H9 (cell line): ENCODE measurements at regions not wholly inside any gene's neighbourhood (a gene's known extent, or its start where the extent isn't known, plus 50 kb on each side); places are given as distances from the start of the nearest gene placed in this dataset.

Experiments used
- DNase-seq: peaks from one replicate; pipeline ENCODE4 v3.0.0-alpha.2; 2017
- H2AFZ ChIP-seq: one replicate; pipeline ENCODE4 v1.6.1; 2013; ENCODE audit warnings: mild to moderate bottlenecking, low read length, control low read depth, moderate library complexity
- H2AK5ac ChIP-seq: 2 replicates; pipeline ENCODE4 v1.6.1; 2013; ENCODE audit warnings: low read length, control low read depth, mixed read lengths; ENCODE audit not compliant: insufficient read length
- H2BK120ac ChIP-seq: one replicate; pipeline ENCODE4 v1.6.1; 2013; ENCODE audit warnings: low read depth, mild to moderate bottlenecking, low read length, control low read depth, inconsistent platforms; ENCODE audit not compliant: poor library complexity, severe bottlenecking
- H2BK12ac ChIP-seq: 2 replicates; pipeline ENCODE4 v1.6.1; 2013; ENCODE audit warnings: low read length, control low read depth, mixed read lengths, low read depth; ENCODE audit not compliant: insufficient read length
- H2BK15ac ChIP-seq: 2 replicates; pipeline ENCODE4 v1.6.1; 2013; ENCODE audit warnings: low read depth, low read length, control low read depth
- H2BK20ac ChIP-seq: one replicate; pipeline ENCODE4 v1.6.1; 2013; ENCODE audit warnings: low read depth, mild to moderate bottlenecking, low read length, control low read depth, inconsistent platforms; ENCODE audit not compliant: poor library complexity, severe bottlenecking
- H2BK5ac ChIP-seq: 2 replicates; pipeline ENCODE4 v1.6.1; 2013; ENCODE audit warnings: low read length, control low read depth, mixed read lengths; ENCODE audit not compliant: insufficient read length
- H3K14ac ChIP-seq: 2 replicates; pipeline ENCODE4 v1.6.1; 2013; ENCODE audit warnings: low read length, control low read depth; ENCODE audit not compliant: insufficient read depth
- H3K18ac ChIP-seq: 2 replicates; pipeline ENCODE4 v1.6.1; 2013; ENCODE audit warnings: low read depth, mild to moderate bottlenecking, mixed read lengths, low read length, control low read depth; ENCODE audit not compliant: insufficient read length
- H3K23ac ChIP-seq: 2 replicates; pipeline ENCODE4 v1.6.1; 2013; ENCODE audit warnings: low read length, control low read depth, mixed read lengths, low read depth; ENCODE audit not compliant: insufficient read length
- H3K23me2 ChIP-seq: 2 replicates; pipeline ENCODE4 v1.6.1; 2013; ENCODE audit warnings: low read depth, mild to moderate bottlenecking, mixed read lengths, low read length, control low read depth; ENCODE audit not compliant: insufficient read length, poor library complexity, severe bottlenecking
- H3K27ac ChIP-seq: 2 replicates; pipeline ENCODE4 v1.5.1; 2013; ENCODE audit warnings: low read length, control low read depth, mixed read lengths, low read depth; ENCODE audit not compliant: insufficient read length
- H3K27me3 ChIP-seq: 2 replicates; pipeline ENCODE4 v1.6.1; 2013; ENCODE audit warnings: low read length, control low read depth, inconsistent platforms; ENCODE audit not compliant: insufficient read depth
- H3K4ac ChIP-seq: 2 replicates; pipeline ENCODE4 v1.6.1; 2013; ENCODE audit warnings: low read depth, mild to moderate bottlenecking, control low read depth, inconsistent platforms, low read length, moderate library complexity
- H3K4me1 ChIP-seq: 2 replicates; pipeline ENCODE4 v1.6.1; 2013; ENCODE audit warnings: low read length, control low read depth, inconsistent platforms; ENCODE audit not compliant: insufficient read depth
- H3K4me2 ChIP-seq: 2 replicates; pipeline ENCODE4 v1.6.1; 2013; ENCODE audit warnings: low read length, control low read depth, mixed read lengths; ENCODE audit not compliant: insufficient read length, insufficient read depth
- H3K56ac ChIP-seq: 2 replicates; pipeline ENCODE4 v1.6.1; 2013; ENCODE audit warnings: low read depth, mild to moderate bottlenecking, mixed read lengths, low read length, control low read depth; ENCODE audit not compliant: insufficient read length
- H3K79me1 ChIP-seq: 2 replicates; pipeline ENCODE4 v1.6.1; 2013; ENCODE audit warnings: low read depth, mild to moderate bottlenecking, moderate library complexity, low read length, control low read depth, inconsistent platforms; ENCODE audit not compliant: insufficient read depth, poor library complexity, severe bottlenecking
- H3K79me2 ChIP-seq: 2 replicates; pipeline ENCODE4 v1.6.1; 2013; ENCODE audit warnings: low read length, control low read depth, inconsistent platforms; ENCODE audit not compliant: insufficient read depth
- H3K9ac ChIP-seq: 2 replicates; pipeline ENCODE4 v1.6.1; 2013; ENCODE audit warnings: low read length, control low read depth, mixed read lengths; ENCODE audit not compliant: insufficient read length; ENCODE audit errors: extremely low read depth
- H3K9me3 ChIP-seq: one replicate; pipeline ENCODE4 v1.6.1; 2013; ENCODE audit warnings: low read depth, low read length, inconsistent platforms; ENCODE audit not compliant: control insufficient read depth
- H3T11ph ChIP-seq: one replicate; pipeline ENCODE4 v1.6.1; 2013; ENCODE audit warnings: mild to moderate bottlenecking, low read length, control low read depth, inconsistent platforms
- H4K20me1 ChIP-seq: one replicate; pipeline ENCODE4 v1.6.1; 2013; ENCODE audit not compliant: control insufficient read depth, insufficient read length, insufficient read depth
- H4K5ac ChIP-seq: 2 replicates; pipeline ENCODE4 v1.6.1; 2013; ENCODE audit warnings: low read depth, mild to moderate bottlenecking, mixed read lengths, low read length, control low read depth; ENCODE audit not compliant: insufficient read length
- H4K8ac ChIP-seq: replicated peaks from 2 replicates; pipeline ENCODE4 v1.6.1; 2013; ENCODE audit warnings: low read length, control low read depth, mixed read lengths, low read depth; ENCODE audit not compliant: insufficient read length
- H4K91ac ChIP-seq: 2 replicates; pipeline ENCODE4 v1.6.1; 2013; ENCODE audit warnings: low read depth, mild to moderate bottlenecking, moderate library complexity, mixed read lengths, low read length, control low read depth; ENCODE audit not compliant: insufficient read length
- H3K27ac Mint-ChIP-seq, 3 experiments: 2 replicates in 2 of 3; 3 replicates in 1 of 3; pipeline ENCODE4 v1.8.0; 2020 to 2021; ENCODE audit warnings: mixed read lengths in 3 of 3, mild to moderate bottlenecking in 1 of 3, moderate library complexity in 1 of 3
- H3K27me3 Mint-ChIP-seq: 2 replicates; pipeline ENCODE4 v1.8.0; 2021; ENCODE audit warnings: low read depth, mild to moderate bottlenecking, moderate library complexity, mixed read lengths
- H3K36me3 Mint-ChIP-seq, 3 experiments: 2 replicates in 2 of 3; 3 replicates in 1 of 3; pipeline ENCODE4 v1.8.0; 2020 to 2021; ENCODE audit warnings: low read depth in 3 of 3, mixed read lengths in 3 of 3; ENCODE audit not compliant: insufficient read depth in 1 of 3
- H3K4me1 Mint-ChIP-seq, 2 experiments: 2 replicates each; pipeline ENCODE4 v1.8.0; 2020; ENCODE audit warnings: mixed read lengths in 2 of 2
- H3K4me3 Mint-ChIP-seq, 2 experiments: 2 replicates in 1 of 2; 3 replicates in 1 of 2; pipeline ENCODE4 v1.8.0; 2020 to 2021; ENCODE audit warnings: mild to moderate bottlenecking in 2 of 2, mixed read lengths in 2 of 2, moderate library complexity in 1 of 2
- H3K9me3 Mint-ChIP-seq, 2 experiments: 2 replicates in 1 of 2; 3 replicates in 1 of 2; pipeline ENCODE4 v1.8.0; 2020; ENCODE audit warnings: mild to moderate bottlenecking in 2 of 2, mixed read lengths in 2 of 2, moderate library complexity in 1 of 2
- CTCF ChIP-seq: fragments of 200-600 bp; sonication (generic); conservative IDR thresholded peaks from 3 replicates; pipeline ENCODE4 v1.8.0; 2021; ENCODE audit warnings: antibody characterized with exemption, mild to moderate bottlenecking
- WGBS: extraction: QIAGEN DNeasy Blood & Tissue Kit; methylation state at CpG from one replicate; pipeline ENCODE4 v1.1.7; 2013; ENCODE audit warnings: missing lambda C conversion rate, low lambda C conversion rate, mixed read lengths; ENCODE audit not compliant: insufficient read length; ENCODE audit errors: extremely low coverage; 5-methylcytosine and 5-hydroxymethylcytosine counted together

- H2BK15ac ChIP-seq, result no peak overlapping the region
- no peaks in the 10 kb centered on the region for H3K79me2 ChIP-seq
- no peak overlapping the region for H3K27ac ChIP-seq
- no peak overlapping the region for H3K27ac Mint-ChIP-seq
- no CpG with 5 or more reads among the region's 7 CpGs for whole genome bisulfite sequencing
- no peaks in the 10 kb centered on the region for H3K79me1 ChIP-seq
- no peak overlapping the region for H2BK120ac ChIP-seq
- no peak overlapping the region for H4K91ac ChIP-seq
- no peak overlapping the region for H3K18ac ChIP-seq
- no peak overlapping the region for H2BK5ac ChIP-seq
- no peak overlapping the region for H3K9ac ChIP-seq
- no peak overlapping the region for H3K4me3 Mint-ChIP-seq
- peaks cover 2 to 4% of the 10 kb centered on the region in 2 experiments for H3K4me1 Mint-ChIP-seq
- no peak overlapping the region for H3K4me2 ChIP-seq
- DNase-seq, result no peak
- H3K56ac ChIP-seq, result no peak overlapping the region
- H4K20me1 ChIP-seq, result no peaks in the 10 kb centered on the region
- no peaks in the 10 kb centered on the region for H3K27me3 Mint-ChIP-seq
- no peak overlapping the region for H2BK20ac ChIP-seq
- TF ChIP-seq CTCF, result peak; percentile 67; the same call in 2 of the 3 replicates
- H3K23ac ChIP-seq, result no peak overlapping the region
- H3K9me3 Mint-ChIP-seq, result peaks cover 13 to 18% of the 10 kb centered on the region in 2 experiments
- H4K5ac ChIP-seq, result no peak overlapping the region
- no peak overlapping the region for H3K14ac ChIP-seq
- H3K23me2 ChIP-seq, result no peaks in the 10 kb centered on the region
- H2AFZ ChIP-seq, result peak overlapping the region; percentile 52
- no peak overlapping the region for H2AK5ac ChIP-seq
- peaks cover 3 to 21% (median 5%) of the 10 kb centered on the region in 3 experiments; a peak in 6 of 7 replicates for H3K36me3 Mint-ChIP-seq
- H2BK12ac ChIP-seq, result no peak overlapping the region
- H3K4ac ChIP-seq, result no peak overlapping the region
- no peaks in the 10 kb centered on the region for H3K27me3 ChIP-seq
- no peak overlapping the region for H3T11ph ChIP-seq
- H3K4me1 ChIP-seq, result no peaks in the 10 kb centered on the region
- no peak overlapping the region for H4K8ac ChIP-seq
- H3K9me3 ChIP-seq, result no peaks in the 10 kb centered on the region
Measured at GRCh38 chr7:81256991-81257390, 338.1 kb upstream of the SEMA3C start.
